ENCODE measurements at regions not wholly inside any gene's neighbourhood (a gene's known extent, or its start where the extent isn't known, plus 50 kb on each side); places are given as distances from the start of the nearest gene placed in this dataset.

DNA sequence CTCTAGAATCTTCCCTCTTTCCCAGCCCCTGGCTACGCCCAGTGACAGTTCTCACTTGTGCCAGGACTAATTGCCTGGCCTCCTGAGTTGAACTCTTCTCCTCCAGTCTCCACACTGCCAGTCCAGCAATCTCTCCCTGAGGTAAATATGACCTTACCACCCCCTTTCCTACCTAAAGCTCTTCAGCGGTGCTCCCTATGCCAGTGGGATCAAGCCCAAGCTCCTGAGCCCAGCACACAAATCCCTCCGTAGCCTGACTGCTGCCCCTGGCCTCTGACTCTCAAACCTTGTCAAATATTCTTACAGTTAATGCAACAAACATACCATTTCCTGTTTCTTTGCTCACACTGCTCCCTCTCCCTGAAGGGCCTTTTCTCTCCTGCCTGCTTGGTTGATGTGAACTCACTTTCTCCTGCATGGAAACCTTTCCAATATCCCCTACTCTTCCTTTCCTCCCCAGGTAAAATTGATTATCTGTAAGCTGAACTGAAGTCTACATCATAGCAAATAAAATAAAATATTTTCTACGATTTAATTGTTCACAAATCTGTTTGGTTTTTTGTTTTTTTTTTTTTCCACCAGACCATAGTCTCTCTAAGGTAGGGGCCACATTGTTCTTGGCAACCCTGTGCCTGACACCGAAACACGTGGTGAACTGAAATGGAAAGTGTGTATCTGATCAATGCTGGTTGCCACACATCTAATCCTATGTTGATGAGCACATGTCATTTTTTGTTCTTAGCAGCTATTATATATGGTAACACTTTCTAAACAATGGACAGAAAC lies 147.5 kb downstream of the SLC38A6 start:
- TF ChIP-seq, protein P1, sequence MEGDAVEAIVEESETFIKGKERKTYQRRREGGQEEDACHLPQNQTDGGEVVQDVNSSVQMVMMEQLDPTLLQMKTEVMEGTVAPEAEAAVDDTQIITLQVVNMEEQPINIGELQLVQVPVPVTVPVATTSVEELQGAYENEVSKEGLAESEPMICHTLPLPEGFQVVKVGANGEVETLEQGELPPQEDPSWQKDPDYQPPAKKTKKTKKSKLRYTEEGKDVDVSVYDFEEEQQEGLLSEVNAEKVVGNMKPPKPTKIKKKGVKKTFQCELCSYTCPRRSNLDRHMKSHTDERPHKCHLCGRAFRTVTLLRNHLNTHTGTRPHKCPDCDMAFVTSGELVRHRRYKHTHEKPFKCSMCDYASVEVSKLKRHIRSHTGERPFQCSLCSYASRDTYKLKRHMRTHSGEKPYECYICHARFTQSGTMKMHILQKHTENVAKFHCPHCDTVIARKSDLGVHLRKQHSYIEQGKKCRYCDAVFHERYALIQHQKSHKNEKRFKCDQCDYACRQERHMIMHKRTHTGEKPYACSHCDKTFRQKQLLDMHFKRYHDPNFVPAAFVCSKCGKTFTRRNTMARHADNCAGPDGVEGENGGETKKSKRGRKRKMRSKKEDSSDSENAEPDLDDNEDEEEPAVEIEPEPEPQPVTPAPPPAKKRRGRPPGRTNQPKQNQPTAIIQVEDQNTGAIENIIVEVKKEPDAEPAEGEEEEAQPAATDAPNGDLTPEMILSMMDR (IDR thresholded peaks at IDR 0.05), result no peak
- TF ChIP-seq POLR2A (IDR thresholded peaks at IDR 0.05), result no peak
- TF ChIP-seq EP300 (IDR thresholded peaks at IDR 0.05; ENCODE audit: low read depth), result no peak
- no peak for TF ChIP-seq POLR2AphosphoS5 (IDR thresholded peaks at IDR 0.05)
